HG03280 (cell line): ENCODE measurements at regions not wholly inside any gene's neighbourhood (a gene's known extent, or its start where the extent isn't known, plus 50 kb on each side); places are given as distances from the start of the nearest gene placed in this dataset.

Experiments used
- ATAC-seq: cut with Tn5 transposase; IDR thresholded peaks from one replicate; pipeline ENCODE4 v1.9.1; 2021; ENCODE audit warnings: mild to moderate bottlenecking, moderate library complexity; ENCODE audit not compliant: unreplicated experiment

DNA sequence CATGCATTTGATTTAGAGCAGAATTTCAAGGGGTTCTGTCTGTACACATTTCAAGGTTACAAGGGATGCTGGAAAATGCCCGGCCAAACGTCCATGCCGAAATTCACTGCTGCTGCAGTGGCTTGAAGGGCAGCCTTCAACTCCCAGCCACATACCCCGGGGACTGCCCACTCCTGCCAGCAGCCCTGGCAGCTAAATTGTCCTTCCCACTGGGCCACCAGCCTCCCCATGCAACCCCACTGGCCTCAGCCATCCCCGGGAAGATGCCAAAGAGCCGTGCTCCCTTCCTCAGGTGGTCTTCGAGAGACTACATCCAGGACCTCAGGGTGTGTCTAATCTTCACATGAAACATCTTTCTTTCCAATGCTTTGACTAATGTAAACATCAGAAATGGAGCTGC lies 478.7 kb upstream of the MYT1L start:
- no peak for ATAC-seq

DNA sequence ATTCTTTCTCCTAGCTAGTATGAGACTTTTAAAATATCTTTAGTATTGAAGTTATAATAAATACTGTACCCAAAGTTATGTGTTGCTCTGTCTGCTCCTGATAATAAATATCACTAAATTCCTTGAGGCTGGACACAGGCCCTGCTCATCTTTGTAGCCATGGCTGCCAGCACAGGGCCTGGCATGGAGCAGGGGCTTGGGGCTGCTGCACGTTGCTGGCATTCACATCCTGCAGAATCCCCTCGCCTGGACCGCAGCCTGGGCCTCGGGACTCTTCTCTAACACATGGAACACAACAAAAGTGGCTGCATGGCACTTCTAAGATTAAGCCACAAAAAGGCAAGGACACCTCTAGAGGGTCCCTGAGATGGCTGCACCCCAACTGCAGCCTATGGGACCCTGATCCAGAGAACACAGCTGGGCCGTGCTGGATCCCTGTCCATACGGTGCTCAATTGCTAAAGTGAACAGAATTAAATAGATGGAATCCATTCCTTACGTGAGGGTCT lies 477.5 kb upstream of the MYT1L start:
- no peak for ATAC-seq

DNA sequence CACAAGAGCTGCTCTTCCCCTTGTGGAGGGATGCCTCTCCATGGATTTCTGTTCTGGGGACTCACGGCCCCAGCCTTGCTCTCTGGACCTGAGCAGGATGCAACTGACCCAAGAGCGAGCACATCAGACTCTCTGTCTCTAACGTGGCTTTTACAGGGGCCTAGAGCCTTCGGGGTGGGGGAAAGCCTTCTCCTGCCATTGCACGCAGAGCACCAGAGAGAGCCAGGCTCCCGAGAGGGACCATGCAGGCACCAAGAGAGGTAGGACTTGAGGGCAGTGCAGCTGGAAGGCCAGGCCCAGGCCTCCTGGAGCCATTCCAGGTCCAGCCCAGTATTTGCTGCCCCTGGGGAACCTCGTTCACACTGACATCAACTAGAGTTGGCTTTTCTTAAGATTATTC lies 475.6 kb upstream of the MYT1L start:
- ATAC-seq, result no peak

DNA sequence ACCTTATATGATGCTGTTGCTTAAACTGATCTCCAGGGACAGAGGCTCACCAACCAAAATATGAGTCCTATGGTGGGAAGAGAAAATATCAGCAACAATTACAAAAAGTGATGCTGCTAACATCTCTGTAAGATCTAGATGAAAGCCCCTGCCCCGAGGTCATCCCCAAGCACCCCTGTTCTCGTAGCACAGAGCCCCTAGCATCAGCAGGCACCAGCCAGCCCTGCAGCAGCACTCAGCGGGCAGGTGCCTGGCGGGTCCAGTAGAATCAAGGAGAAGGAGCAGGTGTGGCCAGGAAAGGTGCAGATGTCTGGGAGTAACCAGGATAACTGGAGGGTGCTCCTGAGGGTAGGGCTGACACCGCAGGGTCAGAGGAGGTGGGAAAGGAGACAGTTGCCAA lies 474.2 kb upstream of the MYT1L start:
- no peak for ATAC-seq

DNA sequence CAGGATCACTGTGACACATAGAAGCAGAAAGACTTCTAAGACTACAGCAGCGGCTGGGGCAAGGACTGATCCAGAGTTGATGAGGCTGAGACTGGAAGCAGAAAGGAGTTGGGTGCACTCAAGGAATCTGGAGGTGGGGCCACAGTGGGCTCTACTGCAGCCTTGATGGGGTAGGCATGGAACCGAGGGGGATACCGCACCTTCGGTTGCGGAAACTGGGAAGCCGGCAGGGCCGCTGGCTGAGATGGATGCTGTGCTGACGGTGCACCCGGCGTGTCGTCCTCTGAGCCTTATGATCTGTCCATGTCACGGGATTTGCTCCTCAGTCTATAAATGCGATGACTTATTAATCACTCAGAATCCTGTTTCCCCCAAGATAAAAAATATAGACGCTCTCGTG lies 473.5 kb upstream of the MYT1L start:
- ATAC-seq, result no peak

DNA sequence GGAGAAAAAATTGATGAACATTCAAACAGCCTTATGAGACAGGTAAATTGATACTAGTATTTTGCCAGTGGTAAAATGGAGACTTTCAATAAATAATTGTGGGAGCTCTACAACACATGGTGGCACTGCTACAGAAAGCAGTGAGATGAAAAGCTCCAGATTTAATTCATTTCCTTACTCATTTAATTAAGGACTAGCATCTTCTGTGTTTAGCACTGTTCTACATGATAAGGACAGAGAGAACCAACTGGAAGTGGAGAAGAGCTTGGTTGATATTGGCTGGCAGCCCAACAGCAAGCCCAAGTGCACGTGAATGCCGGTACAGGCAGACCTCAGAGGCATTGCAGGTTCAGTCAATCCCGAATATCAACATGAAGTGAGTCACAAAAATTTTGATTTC lies 470.4 kb upstream of the MYT1L start:
- ATAC-seq, result no peak

DNA sequence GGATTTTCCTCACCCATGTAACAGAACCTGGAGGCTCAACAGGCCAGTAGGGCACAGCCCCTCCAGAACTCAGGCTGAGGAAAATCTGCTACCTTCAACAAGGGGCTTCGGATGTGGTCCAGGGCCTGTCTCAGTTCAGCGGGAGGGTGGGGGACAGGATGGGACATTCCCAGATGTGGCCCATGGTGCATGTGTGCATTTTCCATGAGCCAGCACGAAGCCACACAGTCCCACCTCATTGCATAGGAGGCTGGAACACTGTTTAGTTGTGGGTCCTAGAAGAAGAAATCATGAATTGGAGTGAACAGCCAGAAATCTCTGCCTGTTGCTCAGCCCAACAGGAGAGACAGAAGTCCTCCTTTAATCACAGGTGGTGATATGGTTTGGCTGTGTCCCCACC lies 469.6 kb upstream of the MYT1L start:
- ATAC-seq, result no peak

DNA sequence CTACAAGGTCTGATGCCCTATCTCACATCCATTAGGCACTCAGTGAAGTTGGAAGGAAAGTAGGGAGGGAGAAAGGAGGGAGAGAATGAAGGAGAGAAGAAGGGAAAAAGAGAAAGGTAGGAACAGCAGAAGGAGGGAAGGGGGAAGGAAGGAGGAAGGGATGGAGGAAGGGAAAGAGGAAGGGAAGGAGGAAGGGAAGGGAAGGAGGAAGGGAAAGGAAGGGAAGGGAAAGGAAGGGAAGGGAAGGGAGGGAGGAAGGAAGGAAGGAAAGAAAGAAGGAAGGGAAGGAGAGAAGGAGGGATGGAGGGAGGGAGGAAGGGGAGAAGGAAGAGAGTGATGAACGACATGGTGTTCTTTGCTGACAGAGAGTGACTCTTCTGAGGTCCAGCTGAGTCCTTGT lies 468.9 kb upstream of the MYT1L start:
- ATAC-seq, result no peak

DNA sequence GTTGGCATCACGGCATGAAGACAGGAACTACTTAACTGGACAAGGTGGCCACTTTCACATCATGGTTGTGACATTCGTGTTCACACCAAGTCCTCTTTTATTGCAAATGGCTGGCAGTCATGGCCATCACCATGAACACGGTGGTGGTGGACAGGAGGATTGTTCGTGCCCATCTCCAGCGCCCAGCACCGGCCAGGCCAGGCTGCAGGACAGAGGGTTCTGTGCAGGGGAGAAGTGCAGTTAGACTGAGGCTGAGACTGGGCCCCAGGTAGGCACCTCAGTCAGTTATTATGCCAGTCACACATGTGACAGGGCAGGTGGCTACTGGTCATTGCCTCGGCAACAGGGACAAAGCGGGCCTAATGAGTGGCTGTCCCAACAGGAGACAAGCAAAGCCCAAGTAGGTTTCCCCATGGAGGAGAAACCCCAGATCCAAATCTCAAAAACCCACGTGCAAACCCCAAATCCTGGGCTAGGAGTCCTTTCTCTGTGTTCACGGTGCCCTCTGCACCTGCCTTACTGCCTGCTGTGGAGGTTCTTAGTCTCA lies 468.1 kb upstream of the MYT1L start:
- no peak for ATAC-seq

DNA sequence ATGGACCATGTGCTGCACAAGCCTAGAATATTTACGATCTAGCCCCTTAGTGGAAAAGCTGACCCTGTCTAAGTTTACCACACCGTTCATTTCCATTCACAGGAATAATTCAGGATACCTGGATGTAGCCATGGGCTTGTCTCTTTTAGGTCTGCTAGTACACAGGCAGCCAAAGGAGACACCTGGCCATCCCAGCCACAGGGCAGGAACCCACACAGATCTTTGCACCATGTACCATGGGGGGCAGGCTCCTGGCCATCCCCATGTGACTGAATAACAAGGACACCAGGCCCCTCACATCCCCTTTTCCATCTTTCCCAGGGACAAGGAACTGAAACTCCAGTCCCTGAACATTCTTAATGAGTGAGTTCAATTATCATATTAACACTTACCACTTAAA lies 467.3 kb upstream of the MYT1L start:
- no peak for ATAC-seq

DNA sequence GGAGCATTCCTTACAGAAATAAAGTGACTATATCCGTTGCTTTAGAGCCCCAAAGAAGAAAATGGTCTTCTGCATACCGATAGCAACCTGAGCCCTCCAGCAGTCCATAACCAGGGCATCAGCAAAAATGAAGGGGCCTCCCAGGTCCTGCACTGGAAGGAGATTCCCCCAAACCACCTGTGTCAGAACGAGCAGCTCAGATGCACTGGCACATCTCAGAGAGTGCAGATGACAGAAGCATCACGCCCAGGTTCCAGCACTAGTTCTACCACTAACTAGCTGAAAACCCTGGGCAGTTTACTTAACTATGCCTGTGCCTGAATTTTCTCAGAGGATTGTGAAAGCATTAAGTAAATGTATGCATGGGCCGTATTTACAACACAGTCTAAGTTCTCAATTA lies 466.7 kb upstream of the MYT1L start:
- no peak for ATAC-seq

DNA sequence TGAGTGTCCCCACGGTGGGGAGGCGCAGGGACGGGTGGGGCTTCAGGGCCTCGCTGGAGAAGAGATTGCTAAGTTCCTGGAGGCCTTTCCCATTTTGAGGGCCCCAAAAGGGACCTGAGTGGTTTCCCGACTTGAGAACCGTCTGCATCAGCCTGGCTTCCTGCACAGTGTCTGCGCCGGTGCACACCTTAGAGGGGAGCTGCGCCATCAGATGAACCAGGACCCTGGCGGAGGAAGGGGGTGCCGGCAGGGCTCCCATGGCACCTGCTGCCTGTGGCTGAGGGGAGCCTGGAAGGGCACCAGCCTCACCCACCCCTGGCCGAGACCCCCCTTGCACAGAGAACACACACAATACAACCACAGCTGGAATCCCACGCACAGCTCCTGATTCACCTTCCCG lies 465.1 kb upstream of the MYT1L start:
- ATAC-seq, result no peak

DNA sequence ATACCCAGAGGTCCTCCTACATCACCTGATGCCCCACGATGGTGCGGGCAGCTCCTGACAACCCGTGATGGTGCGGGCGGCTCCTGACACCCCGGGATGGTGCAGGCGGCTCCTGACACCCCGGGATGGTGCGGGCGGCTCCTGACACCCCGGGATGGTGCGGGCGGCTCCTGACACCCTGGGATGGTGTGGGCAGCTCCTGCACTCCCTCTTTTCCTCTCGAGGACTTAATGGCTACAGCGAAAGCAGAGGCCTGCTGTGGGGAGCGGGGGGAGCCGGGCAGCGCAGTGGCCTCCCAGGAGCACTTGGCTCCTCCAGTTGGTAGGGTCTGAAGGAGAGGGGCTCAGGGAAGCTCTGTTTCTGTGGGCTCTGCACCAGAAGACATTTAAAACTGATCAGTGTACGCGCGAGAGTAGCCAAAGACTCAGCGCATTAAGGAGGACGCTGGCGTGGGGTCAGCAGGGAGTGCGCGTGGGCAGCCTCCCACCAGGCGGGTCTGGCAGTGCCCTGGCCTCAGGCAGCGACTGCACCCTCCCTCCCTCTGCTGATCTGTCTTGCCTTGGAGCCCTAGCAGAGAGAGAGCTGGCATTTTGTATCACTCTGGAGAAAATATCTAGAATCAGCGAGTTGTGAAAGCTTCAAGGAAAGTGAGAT lies 464.5 kb upstream of the MYT1L start:
- no peak for ATAC-seq

DNA sequence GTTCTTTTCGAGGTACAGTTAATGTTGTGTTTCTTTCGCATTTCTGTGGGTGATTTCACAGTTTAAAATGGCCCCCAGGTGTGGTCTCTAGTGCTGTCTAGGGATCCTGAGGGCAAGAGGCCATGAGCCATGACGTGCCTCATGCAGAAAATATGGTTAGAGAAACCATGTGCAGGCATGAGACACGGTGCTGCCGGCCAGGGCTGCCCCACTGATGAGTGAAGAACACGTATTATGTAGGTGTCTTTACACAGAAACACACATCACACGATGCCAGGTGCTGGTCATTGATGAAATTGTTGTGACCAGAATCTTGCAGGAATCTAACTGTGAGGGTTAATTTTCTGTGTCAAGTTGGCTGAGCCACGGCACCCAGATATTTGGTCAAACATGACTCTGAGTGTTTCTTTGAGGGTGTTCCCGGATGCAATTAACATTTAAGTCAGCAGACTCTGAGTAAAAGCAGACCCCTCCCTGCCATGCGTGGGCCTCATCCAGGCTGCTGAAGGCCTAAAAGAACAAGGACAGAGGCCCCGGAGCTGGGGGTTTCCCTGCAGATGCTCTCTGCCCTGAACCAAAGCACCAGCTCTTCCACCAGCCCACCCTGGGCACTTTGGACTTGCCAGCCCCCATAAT lies 463.0 kb upstream of the MYT1L start:
- no peak for ATAC-seq

DNA sequence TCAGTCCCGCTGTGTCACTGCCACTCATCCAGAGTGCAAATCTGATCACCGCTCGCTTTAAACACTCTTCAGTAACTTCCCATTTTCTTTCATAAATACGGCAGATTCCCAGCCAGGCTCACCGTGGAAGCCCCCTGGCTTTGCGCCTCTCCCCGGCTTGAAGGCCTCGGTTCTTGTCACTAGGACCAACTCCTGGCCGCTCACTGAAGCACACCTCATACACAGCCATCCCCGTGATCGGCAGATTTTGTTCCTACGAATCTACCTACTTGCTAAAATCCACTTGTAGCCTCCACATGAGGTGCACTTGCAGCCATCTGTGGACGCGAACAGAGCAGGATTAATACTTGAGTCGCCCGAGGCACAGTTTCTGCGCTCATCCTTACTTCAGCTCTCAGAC lies 462.4 kb upstream of the MYT1L start:
- ATAC-seq, result no peak

DNA sequence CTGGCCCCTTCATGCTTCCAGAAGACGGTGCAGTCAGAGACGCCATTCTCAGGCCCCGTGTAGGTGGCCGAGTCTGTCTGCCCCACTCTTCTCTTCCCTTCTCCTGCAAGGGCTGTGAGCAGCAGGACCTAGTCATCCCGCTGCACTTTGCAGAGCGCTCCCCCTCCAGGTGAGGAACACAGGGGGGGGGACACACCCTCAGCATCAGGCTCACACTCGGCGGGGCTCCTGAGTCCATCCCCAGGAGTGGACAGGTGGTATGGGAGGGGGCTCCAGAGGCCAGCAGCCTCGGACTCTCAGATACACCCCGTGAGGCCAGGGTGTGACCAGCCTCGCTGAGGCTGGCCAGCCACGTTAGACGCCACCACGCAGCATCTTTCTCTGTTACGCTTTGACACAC lies 460.5 kb upstream of the MYT1L start:
- no peak for ATAC-seq

DNA sequence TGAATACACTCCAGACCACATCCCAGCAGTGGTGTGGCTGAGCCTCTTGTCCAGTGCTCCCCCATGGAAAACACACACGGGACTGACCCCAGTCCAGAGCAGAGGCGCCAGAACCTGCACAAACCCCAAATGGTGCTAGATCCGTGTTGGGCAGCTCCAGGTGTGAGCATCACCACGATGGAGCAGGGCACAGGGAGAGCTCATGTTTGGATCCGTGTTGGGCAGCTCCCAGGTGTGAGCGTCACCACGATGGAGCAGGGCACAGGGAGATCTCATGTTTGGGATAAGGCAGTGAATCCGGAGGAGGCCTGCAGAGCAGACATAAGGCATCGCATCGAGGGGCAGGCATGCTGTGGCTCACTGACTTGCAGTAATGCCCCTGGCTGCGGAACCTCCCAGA lies 460.0 kb upstream of the MYT1L start:
- no peak for ATAC-seq

DNA sequence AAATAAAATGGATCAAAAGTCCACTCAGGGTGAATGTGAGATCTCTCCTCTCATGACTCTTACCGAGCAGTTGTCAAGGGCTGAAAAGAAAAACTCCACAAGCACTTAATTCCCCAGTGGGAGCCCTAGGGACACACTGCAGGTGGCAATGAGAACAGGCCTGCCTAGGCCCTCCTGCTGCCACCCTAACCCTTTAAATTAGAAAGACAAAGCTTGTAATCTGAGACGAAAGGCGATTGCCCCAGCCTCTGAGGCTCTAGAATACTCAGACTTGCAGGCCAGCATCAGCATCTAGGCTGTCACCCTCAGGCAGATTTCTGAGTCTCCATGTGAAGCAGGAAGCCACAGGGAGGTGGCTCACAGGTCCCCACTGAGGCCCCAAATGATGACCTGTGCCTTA lies 457.0 kb upstream of the MYT1L start:
- ATAC-seq, result no peak

DNA sequence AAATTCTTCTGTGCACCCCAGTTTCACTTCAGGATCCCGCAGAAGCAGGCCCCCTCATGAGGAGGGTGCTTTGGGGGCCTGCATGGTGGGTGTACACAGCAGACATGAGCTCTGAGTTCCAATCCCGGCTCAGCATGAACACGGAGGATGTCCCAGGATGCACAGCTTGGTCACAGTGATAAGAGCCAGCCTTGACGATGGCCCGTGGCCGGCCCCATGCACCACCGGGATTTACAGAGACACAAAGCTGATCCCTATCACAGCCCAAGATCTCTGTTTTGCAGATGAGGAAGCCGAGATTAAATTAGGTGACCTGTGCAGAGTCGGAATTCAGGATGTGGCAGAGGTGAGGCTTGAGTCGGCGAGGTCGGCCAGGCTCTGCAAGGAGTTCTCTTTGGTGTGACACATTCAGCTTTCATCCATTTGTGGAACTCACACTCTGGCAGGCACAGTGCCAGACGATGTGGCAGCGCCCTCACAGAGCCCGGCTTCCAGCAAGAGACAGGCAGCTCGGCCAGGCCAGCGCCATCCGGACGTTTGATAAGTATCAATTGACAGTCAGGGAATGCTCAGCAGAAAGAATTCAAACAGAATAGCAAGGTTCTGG lies 456.3 kb upstream of the MYT1L start:
- ATAC-seq, result no peak

DNA sequence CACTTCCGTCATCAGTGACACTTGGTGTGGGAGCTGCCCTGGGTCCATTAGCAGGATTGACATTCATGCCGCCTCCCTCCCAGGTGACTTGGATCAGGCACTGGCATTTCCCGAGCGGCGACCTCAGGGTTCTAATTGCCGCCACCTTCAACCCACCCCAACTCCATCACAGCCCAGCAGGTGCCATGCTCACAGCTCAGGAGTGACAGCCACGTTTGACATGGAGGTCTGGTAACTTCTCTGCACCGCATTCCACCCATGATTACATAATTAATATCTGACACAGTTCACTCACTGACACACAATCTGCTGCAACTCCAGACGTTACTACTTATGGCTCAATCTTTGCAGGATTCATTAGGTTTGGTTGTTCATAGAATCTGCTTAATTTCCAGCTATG lies 450.9 kb upstream of the MYT1L start:
- no peak for ATAC-seq

DNA sequence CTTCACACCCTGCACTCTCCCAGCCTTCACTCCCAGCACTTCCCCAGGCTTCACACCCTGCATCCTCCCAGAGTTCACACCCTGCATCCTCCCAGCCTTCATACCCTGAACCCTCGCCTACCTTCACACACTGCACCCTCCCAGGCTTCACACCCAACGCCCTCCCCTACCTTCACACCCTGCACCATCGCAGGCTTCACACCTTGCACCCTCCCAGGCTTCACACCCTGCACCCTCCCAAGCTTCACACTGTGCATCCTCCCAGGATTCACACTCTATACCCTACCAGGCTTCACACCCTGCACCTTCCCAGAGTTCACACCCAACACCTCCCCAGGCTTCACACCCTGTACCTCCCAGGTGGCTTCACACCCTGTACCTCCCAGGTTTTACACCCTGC lies 448.7 kb upstream of the MYT1L start:
- no peak for ATAC-seq

DNA sequence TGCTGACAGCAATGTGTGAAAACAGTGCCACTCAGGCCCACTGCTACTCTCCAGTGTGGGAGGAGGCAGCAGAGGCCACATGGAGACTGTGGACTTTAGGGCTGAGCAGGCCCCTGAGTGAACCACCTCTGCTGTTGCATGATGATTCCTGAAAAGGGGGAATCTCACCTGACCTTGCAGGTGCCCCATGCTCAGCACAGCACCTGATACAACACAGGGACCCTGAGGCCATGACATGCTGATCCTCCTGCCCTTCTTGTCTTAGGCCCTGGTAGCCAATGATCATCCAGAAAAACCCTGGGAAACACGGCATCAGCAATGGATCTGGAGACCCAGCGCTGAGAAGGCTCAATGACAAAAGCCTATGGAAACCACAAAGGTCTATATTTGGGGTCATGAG lies 446.8 kb upstream of the MYT1L start:
- ATAC-seq, result no peak
